Bronchial epithelial cell (primary cell): ENCODE measurements at regions not wholly inside any gene's neighbourhood (a gene's known extent, or its start where the extent isn't known, plus 50 kb on each side); places are given as distances from the start of the nearest gene placed in this dataset.
"Not testable (repeated sequence)": the region's sequence is repeated elsewhere in the genome, so short reads cannot be mapped to it uniquely, and the experiment has no call there.

ENCODE experiments used
- DNase-seq: peaks from one replicate; pipeline ENCODE4 v3.0.0-alpha.2; 2010; ENCODE audit warnings: low read depth
- FAIRE-seq: peaks from 2 replicates; lab custom pipeline; 2011; peaks lifted over from hg19 to GRCh38; lab: Jason Lieb, UNC
- H3K27me3 ChIP-seq: 2 replicates; pipeline ENCODE4 v1.5.1; 2011; ENCODE audit warnings: low read length; ENCODE audit not compliant: control insufficient read depth, insufficient read depth
- H3K36me3 ChIP-seq: 2 replicates; pipeline ENCODE4 v1.5.1; 2011; ENCODE audit warnings: low read length; ENCODE audit not compliant: control insufficient read depth, insufficient read depth
- H3K4me3 ChIP-seq: 2 replicates; pipeline ENCODE4 v1.5.1; 2011; ENCODE audit warnings: mild to moderate bottlenecking, low read depth, low read length, control low read depth
- CTCF ChIP-seq: IDR thresholded peaks from 2 replicates; pipeline ENCODE4 v1.5.1; 2011; ENCODE audit warnings: mild to moderate bottlenecking, moderate library complexity, low read length, control low read depth, inconsistent platforms; ENCODE audit not compliant: insufficient read depth, severe bottlenecking

GRCh38 chr6:109875973-109876372 lies 102.1 kb upstream of the GPR6 start:
- Histone ChIP-seq H3K27me3 (no peaks in the 10 kb centered on the region), H3K4me3 (no peak overlapping the region), H3K36me3 (no peaks in the 10 kb centered on the region)
- no peak for DNase-seq
- no peak for TF ChIP-seq CTCF
- FAIRE-seq: no peak

GRCh38 chr6:109877028-109878004 lies 100.8 kb upstream of the GPR6 start:
- DNase-seq (no peak), FAIRE-seq (no peak)
- no peaks in the 10 kb centered on the region for H3K27me3 ChIP-seq
- TF ChIP-seq CTCF: no peak
- no peak overlapping the region for H3K4me3 ChIP-seq
- no peaks in the 10 kb centered on the region for H3K36me3 ChIP-seq

GRCh38 chr6:109878005-109878690 lies 100.0 kb upstream of the GPR6 start:
- DNase-seq, FAIRE-seq, H3K27me3 ChIP-seq, H3K36me3 ChIP-seq, H3K4me3 ChIP-seq: not testable (repeated sequence)

GRCh38 chr6:109879081-109879480 lies 99.0 kb upstream of the GPR6 start:
- DNase-seq: peak; percentile 34
- H3K36me3 ChIP-seq, FAIRE-seq, H3K4me3 ChIP-seq, H3K27me3 ChIP-seq: not testable (repeated sequence)

- DNase-seq (no peak), FAIRE-seq (no peak)
- Histone ChIP-seq H3K4me3 (no peak overlapping the region), H3K36me3 (no peaks in the 10 kb centered on the region), H3K27me3 (no peaks in the 10 kb centered on the region)
- no peak for TF ChIP-seq CTCF
Measured at GRCh38 chr6:109879521-109879920, 98.6 kb upstream of the GPR6 start.

- H3K27me3 ChIP-seq, H3K36me3 ChIP-seq, DNase-seq, FAIRE-seq, H3K4me3 ChIP-seq: not testable (repeated sequence)
Measured at GRCh38 chr6:109881069-109881468, 97.0 kb upstream of the GPR6 start.

GRCh38 chr6:109881953-109882490 lies 96.1 kb upstream of the GPR6 start:
- H3K4me3 ChIP-seq, H3K27me3 ChIP-seq, H3K36me3 ChIP-seq, FAIRE-seq: not testable (repeated sequence)
- peak; percentile 68 for DNase-seq
